SK-N-SH (cell line): ENCODE measurements at regions not wholly inside any gene's neighbourhood (a gene's known extent, or its start where the extent isn't known, plus 50 kb on each side); places are given as distances from the start of the nearest gene placed in this dataset.

Source experiments
- CTCF ChIA-PET: fragments of 300-600, 350-600 bp; formaldehyde crosslinking; extraction: SDS; loops from one replicate; lab custom pipeline; 2021; lab: Yijun Ruan, JAX
- POLR2A ChIA-PET: fragments of 350-600 bp; sonication (Branson Sonifier 250); formaldehyde crosslinking; extraction: SDS; loops from one replicate; lab custom pipeline; 2020; ENCODE audit warnings: antibody characterized with exemption, inconsistent platforms; lab: Yijun Ruan, JAX
- DNase-seq: peaks from one replicate; pipeline ENCODE4 v3.0.0; 2012
- H2AFZ ChIP-seq: fragments of 200-600 bp; sonication (generic); 2 replicates; pipeline ENCODE4 v1.8.1; 2016; ENCODE audit warnings: antibody characterized with exemption, mild to moderate bottlenecking, low read depth
- H3F3A ChIP-seq: fragments of 200-600 bp; sonication (generic); replicated peaks from 2 replicates; pipeline ENCODE3; 2016; ENCODE audit warnings: antibody characterized with exemption, mild to moderate bottlenecking; ENCODE audit not compliant: insufficient read depth
- H3K27ac ChIP-seq, 2 experiments: fragments of 200-500 bp in 1 of 2; fragments of 200-600 bp in 1 of 2; sonication (Bioruptor generic) in 1 of 2; sonication (generic), shearing (Covaris generic) in 1 of 2; 2 replicates each; pipeline versions ENCODE4 v1.5.1 to v1.6.1; 2014 to 2016; ENCODE audit warnings: low read depth in 2 of 2, inconsistent platforms in 1 of 2, low read length in 1 of 2, mild to moderate bottlenecking in 1 of 2, mixed read lengths in 1 of 2
- H3K27me3 ChIP-seq: fragments of 200-600 bp; sonication (generic), shearing (Covaris generic); 2 replicates; pipeline ENCODE4 v1.6.1; 2016; ENCODE audit warnings: mixed run types; ENCODE audit not compliant: insufficient read depth
- H3K36me3 ChIP-seq, 2 experiments: fragments of 200-500 bp in 1 of 2; fragments of 200-600 bp in 1 of 2; sonication (Bioruptor generic) in 1 of 2; sonication (generic) in 1 of 2; replicated peaks in 1 of 2; 2 replicates each; pipeline versions ENCODE3 to v1.5.1; 2014 to 2016; ENCODE audit warnings: low read length in 1 of 2, mild to moderate bottlenecking in 1 of 2; ENCODE audit not compliant: insufficient read depth in 2 of 2, control insufficient read depth in 1 of 2
- H3K4me1 ChIP-seq, 2 experiments: fragments of 200-500 bp in 1 of 2; fragments of 200-600 bp in 1 of 2; sonication (Bioruptor generic) in 1 of 2; sonication (generic), shearing (Covaris generic) in 1 of 2; 2 replicates each; pipeline versions ENCODE4 v1.5.1 to v1.6.1; 2014 to 2016; ENCODE audit warnings: low read depth in 1 of 2, low read length in 1 of 2, mixed run types in 1 of 2; ENCODE audit not compliant: insufficient read depth in 2 of 2, control insufficient read depth in 1 of 2
- H3K4me2 ChIP-seq: fragments of 200-600 bp; sonication (generic), shearing (Covaris generic); 2 replicates; pipeline ENCODE4 v1.6.1; 2017; ENCODE audit warnings: mixed run types
- H3K4me3 ChIP-seq, 2 experiments: fragments of 200-500 bp in 1 of 2; fragments of 200-600 bp in 1 of 2; sonication (Bioruptor generic) in 1 of 2; sonication (generic), shearing (Covaris generic) in 1 of 2; 2 replicates each; pipeline versions ENCODE4 v1.5.1 to v1.8.1; 2014 to 2016; ENCODE audit warnings: low read depth in 2 of 2, inconsistent platforms in 1 of 2, low read length in 1 of 2, mild to moderate bottlenecking in 1 of 2, mixed read lengths in 1 of 2, moderate library complexity in 1 of 2
- H3K79me2 ChIP-seq: fragments of 200-600 bp; sonication (generic); 2 replicates; pipeline ENCODE4 v1.8.1; 2017; ENCODE audit warnings: mild to moderate bottlenecking; ENCODE audit not compliant: insufficient read depth
- H3K9ac ChIP-seq: fragments of 200-600 bp; sonication (generic); 2 replicates; pipeline ENCODE4 v1.6.1; 2017; ENCODE audit warnings: mixed run types
- H3K9me2 ChIP-seq: fragments of 200-600 bp; sonication (generic); 2 replicates; pipeline ENCODE4 v1.6.1; 2017; ENCODE audit warnings: mixed run types
- H3K9me3 ChIP-seq: fragments of 200-600 bp; sonication (generic); 2 replicates; pipeline ENCODE4 v1.6.1; 2017; ENCODE audit warnings: mixed run types, mild to moderate bottlenecking, moderate library complexity
- H4K20me1 ChIP-seq: fragments of 200-600 bp; sonication (generic); 2 replicates; pipeline ENCODE4 v1.6.1; 2017; ENCODE audit warnings: mild to moderate bottlenecking, mixed run types; ENCODE audit not compliant: insufficient read depth
- CTCF ChIP-seq: fragments of 200-600 bp; sonication (generic); IDR thresholded peaks from 2 replicates; pipeline ENCODE4 v1.6.1; 2017; ENCODE audit warnings: antibody characterized with exemption, mild to moderate bottlenecking, moderate library complexity
- ELF1 ChIP-seq: IDR thresholded peaks from 2 replicates; pipeline ENCODE4 v1.4.0; 2012
- EP300 ChIP-seq, 2 experiments: IDR thresholded peaks; 2 replicates each; pipeline versions ENCODE4 v1.4.0 to v1.6.1; 2012; ENCODE audit warnings: borderline replicate concordance in 1 of 2, low read depth in 1 of 2, low read length in 1 of 2
- FOSL2 ChIP-seq: IDR thresholded peaks from 2 replicates; pipeline ENCODE4 v1.4.0; 2012; ENCODE audit warnings: low read depth, mild to moderate bottlenecking, moderate library complexity, borderline replicate concordance
- IRF3 ChIP-seq: fragments of 150-350 bp; IDR thresholded peaks from 2 replicates; pipeline ENCODE4 v1.6.1; 2016; ENCODE audit warnings: mild to moderate bottlenecking, low read depth, low read length
- MEF2A ChIP-seq: IDR thresholded peaks from 2 replicates; pipeline ENCODE4 v1.4.0; 2012; ENCODE audit warnings: low read depth, borderline replicate concordance
- PBX3 ChIP-seq: IDR thresholded peaks from 2 replicates; pipeline ENCODE4; 2012
- REST ChIP-seq: IDR thresholded peaks from 2 replicates; pipeline ENCODE4 v1.6.1; 2012; ENCODE audit warnings: mild to moderate bottlenecking, low read depth, low read length, moderate library complexity
- RXRA ChIP-seq: IDR thresholded peaks from 2 replicates; pipeline ENCODE4 v1.4.0; 2012; ENCODE audit warnings: low read depth, mild to moderate bottlenecking, borderline replicate concordance
- SIN3A ChIP-seq: IDR thresholded peaks from 2 replicates; pipeline ENCODE4 v1.6.1; 2012; ENCODE audit warnings: low read depth, mild to moderate bottlenecking, low read length, moderate library complexity, borderline replicate concordance
- TCF12 ChIP-seq: IDR thresholded peaks from 2 replicates; pipeline ENCODE4 v1.4.0; 2012
- TEAD4 ChIP-seq: IDR thresholded peaks from 2 replicates; pipeline ENCODE4 v1.4.0; 2012; ENCODE audit warnings: mild to moderate bottlenecking, borderline replicate concordance; ENCODE audit not compliant: insufficient read depth
- USF1 ChIP-seq: IDR thresholded peaks from 2 replicates; pipeline ENCODE4 v1.4.0; 2012; ENCODE audit warnings: low read depth, borderline replicate concordance
- ZBTB33 ChIP-seq: IDR thresholded peaks from 2 replicates; pipeline ENCODE4 v1.4.0; 2012; ENCODE audit warnings: low read depth, borderline replicate concordance
- WGBS: methylation state at CpG from one replicate; pipeline ENCODE4 v1.1.6; 2017; ENCODE audit warnings: low lambda C conversion rate; 5-methylcytosine and 5-hydroxymethylcytosine counted together

GRCh38 chr4:175542786-175543185 lies 269.3 kb downstream of the GPM6A start:
- Histone ChIP-seq H3K27ac (no peak overlapping the region; a peak in 1 of 4 replicates), H4K20me1 (no peaks in the 10 kb centered on the region), H3F3A (peaks cover 4% of the 10 kb centered on the region), H2AFZ (no peak overlapping the region), H3K27me3 (no peaks in the 10 kb centered on the region; the same call in 1 of the 2 replicates), H3K4me2 (no peak overlapping the region), H3K9me2 (no peaks in the 10 kb centered on the region), H3K4me3 (no peak overlapping the region), H3K4me1 (no peaks in the 10 kb centered on the region), H3K79me2 (no peaks in the 10 kb centered on the region), H3K9me3 (no peaks in the 10 kb centered on the region), H3K36me3 (no peaks in the 10 kb centered on the region)
- 38% methylated on average over 1 of the region's 1 CpG for WGBS
- CTCF ChIA-PET, result no interaction called here
- TF ChIP-seq REST (no peak), ZBTB33 (no peak), EP300 (IDR thresholded peaks at IDR 0.05; ENCODE audit: borderline replicate concordance in 1 of 2, low read depth in 1 of 2, low read length in 1 of 2) (no peak), IRF3 (no peak), CTCF (no peak), ELF1 (no peak), FOSL2 (no peak), PBX3 (no peak), TCF12 (no peak), RXRA (no peak), MEF2A (no peak), USF1 (no peak), SIN3A (no peak), TEAD4 (no peak)
- TF ChIP-seq, all 33 proteins: peak for 0
- peak; percentile 13 for DNase-seq
- POLR2A ChIA-PET, result no interaction called here
- no peak overlapping the region for H3K9ac ChIP-seq
